ENCODE measurements at regions not wholly inside any gene's neighbourhood (a gene's known extent, or its start where the extent isn't known, plus 50 kb on each side); places are given as distances from the start of the nearest gene placed in this dataset.
"Not testable (repeated sequence)": the region's sequence is repeated elsewhere in the genome, so short reads cannot be mapped to it uniquely, and the experiment has no call there.

GRCh38 chr5:93978222-93978621, 236.8 kb upstream of the POU5F2 start:
- no peak overlapping the region for H3K4me3 Mint-ChIP-seq
- no peaks in the 10 kb centered on the region for H3K4me1 Mint-ChIP-seq
- intact Hi-C loops (cut with DNase I, micrococcal nuclease) = no loop called here
- no peaks in the 10 kb centered on the region for H3K27me3 Mint-ChIP-seq
- CTCF ChIA-PET = no interaction called here
- POLR2A ChIA-PET = no interaction called here
- no peak for ATAC-seq
- H3K9me3 Mint-ChIP-seq (ENCODE audit: low read depth) = peaks cover 34% of the 10 kb centered on the region
- H3K36me3 Mint-ChIP-seq (ENCODE audit: low read depth) = peaks cover 44% of the 10 kb centered on the region
- no peak for DNase-seq
- no peak overlapping the region for H3K27ac Mint-ChIP-seq

GRCh38 chr5:93967923-93968322, 226.5 kb upstream of the POU5F2 start:
- Mint-ChIP-seq H3K27me3 (no peaks in the 10 kb centered on the region), H3K4me3 (no peak overlapping the region), H3K36me3 (ENCODE audit: low read depth) (peaks cover 23% of the 10 kb centered on the region), H3K4me1 (no peaks in the 10 kb centered on the region), H3K27ac (no peak overlapping the region), H3K9me3 (ENCODE audit: low read depth) (no peaks in the 10 kb centered on the region)
- ChIA-PET CTCF (no interaction called here), POLR2A (no interaction called here)
- intact Hi-C loops (cut with DNase I, micrococcal nuclease) = no loop called here
- DNase-seq (no peak), ATAC-seq (no peak)

DNA sequence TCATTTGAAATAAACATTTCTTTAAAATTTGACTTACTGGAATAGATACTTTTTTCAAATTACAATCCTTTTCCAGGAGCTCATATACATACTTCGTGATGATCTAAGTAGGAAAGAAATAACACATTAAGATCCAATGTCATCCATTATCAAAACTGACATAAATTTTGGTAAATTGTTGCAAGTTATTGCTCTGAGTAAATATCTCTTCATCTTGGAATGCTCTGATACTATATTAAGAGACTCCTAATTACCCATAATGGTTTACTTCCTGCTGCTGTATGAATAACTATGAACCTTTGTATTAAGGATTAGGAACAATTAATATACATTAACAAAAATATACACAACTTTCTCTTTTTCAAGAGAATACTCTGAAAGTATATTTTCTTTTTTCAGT, 223.0 kb upstream of the POU5F2 start:
- Mint-ChIP-seq H3K9me3 (ENCODE audit: low read depth) (no peaks in the 10 kb centered on the region), H3K36me3 (ENCODE audit: low read depth) (peaks cover 19% of the 10 kb centered on the region), H3K27ac (no peak overlapping the region), H3K27me3 (no peaks in the 10 kb centered on the region), H3K4me3 (no peak overlapping the region), H3K4me1 (no peaks in the 10 kb centered on the region)
- CTCF ChIA-PET = no interaction called here
- POLR2A ChIA-PET = no interaction called here
- ATAC-seq (no peak), DNase-seq (no peak)
- intact Hi-C loops (cut with DNase I, micrococcal nuclease) = no loop called here

DNA sequence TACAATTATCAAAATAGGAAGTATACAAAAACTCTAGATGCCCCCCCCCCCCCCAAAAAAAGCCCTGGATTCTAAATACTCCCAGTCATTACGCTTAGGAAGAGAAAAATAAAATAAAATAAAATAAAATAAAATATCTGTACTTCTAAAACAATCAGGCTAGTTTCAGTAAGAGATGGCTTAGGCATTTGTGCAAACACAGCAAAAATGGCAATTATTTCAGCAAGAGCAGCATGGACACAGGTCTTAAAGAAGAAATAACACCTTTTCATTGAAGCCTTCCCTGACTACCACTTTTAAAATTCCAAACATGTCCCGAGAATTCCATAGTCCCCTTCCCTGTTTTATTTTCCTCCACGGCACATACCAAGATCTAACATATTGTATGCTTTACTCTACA, 218.6 kb upstream of the POU5F2 start:
- POLR2A ChIA-PET = no interaction called here
- DNase-seq = no peak
- Mint-ChIP-seq H3K4me1 (no peaks in the 10 kb centered on the region), H3K9me3 (ENCODE audit: low read depth) (no peaks in the 10 kb centered on the region), H3K27me3 (no peaks in the 10 kb centered on the region), H3K36me3 (ENCODE audit: low read depth) (peaks cover 20% of the 10 kb centered on the region), H3K27ac (no peak overlapping the region), H3K4me3 (no peak overlapping the region)
- intact Hi-C loops (cut with DNase I, micrococcal nuclease) = no loop called here
- CTCF ChIA-PET = no interaction called here
- no peak for ATAC-seq

- no peaks in the 10 kb centered on the region for H3K4me1 Mint-ChIP-seq
- intact Hi-C loops (cut with DNase I, micrococcal nuclease) = no loop called here
- no peak for DNase-seq
- no peak overlapping the region for H3K27ac Mint-ChIP-seq
- peaks cover 36% of the 10 kb centered on the region for H3K36me3 Mint-ChIP-seq (ENCODE audit: low read depth)
- H3K4me3 Mint-ChIP-seq = no peak overlapping the region
- no peak for ATAC-seq
- no peaks in the 10 kb centered on the region for H3K27me3 Mint-ChIP-seq
- ChIA-PET POLR2A (no interaction called here), CTCF (no interaction called here)
- H3K9me3 Mint-ChIP-seq (ENCODE audit: low read depth) = peaks cover 2% of the 10 kb centered on the region
Observed at GRCh38 chr5:93956006-93956405, 214.6 kb upstream of the POU5F2 start.

DNA sequence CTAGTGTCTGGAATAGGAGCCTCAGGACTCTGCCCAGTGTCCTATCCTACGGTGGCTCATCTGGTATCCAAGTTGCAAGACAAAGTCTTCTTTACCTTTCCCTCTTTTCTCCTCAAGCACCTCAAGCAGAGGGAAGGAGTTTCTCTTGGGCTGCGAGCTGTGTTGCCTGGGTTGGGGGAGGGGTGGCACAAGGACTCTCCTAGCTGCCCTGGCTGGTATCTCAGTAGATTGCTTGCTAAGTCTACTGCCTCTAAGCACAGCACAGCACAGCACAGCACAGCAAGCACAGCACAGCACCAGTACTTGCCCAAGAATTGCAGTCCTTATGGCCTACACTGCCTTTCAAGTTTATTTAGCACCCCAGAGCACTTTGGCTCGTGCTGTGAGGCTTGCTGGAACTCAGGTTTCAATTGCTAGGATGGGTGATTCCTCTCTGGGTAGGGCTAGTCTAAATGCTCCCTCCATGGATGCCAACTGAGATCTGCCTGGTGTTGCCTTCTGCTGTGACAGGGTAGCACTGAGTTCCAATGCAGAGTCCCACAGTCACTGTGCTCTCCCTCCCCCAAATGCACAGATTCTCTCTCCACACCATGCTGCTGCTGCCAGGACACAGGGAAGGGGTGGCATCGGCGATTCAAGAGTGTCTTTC, 213.1 kb upstream of the POU5F2 start:
- intact Hi-C loops (cut with DNase I, micrococcal nuclease) = no loop called here
- Mint-ChIP-seq H3K36me3 (ENCODE audit: low read depth) (peaks cover 37% of the 10 kb centered on the region), H3K27ac (no peak overlapping the region), H3K27me3 (no peaks in the 10 kb centered on the region), H3K4me1 (no peaks in the 10 kb centered on the region), H3K4me3 (no peak overlapping the region), H3K9me3 (ENCODE audit: low read depth) (peaks cover 6% of the 10 kb centered on the region)
- POLR2A ChIA-PET = no interaction called here
- ATAC-seq (no peak), DNase-seq (no peak)
- CTCF ChIA-PET = no interaction called here

- no peak overlapping the region for H3K4me3 Mint-ChIP-seq
- H3K27ac Mint-ChIP-seq = no peak overlapping the region
- DNase-seq = no peak
- ATAC-seq = no peak
- peaks cover 10% of the 10 kb centered on the region for H3K9me3 Mint-ChIP-seq (ENCODE audit: low read depth)
- ChIA-PET CTCF (no interaction called here), POLR2A (no interaction called here)
- H3K36me3 Mint-ChIP-seq (ENCODE audit: low read depth) = peaks cover 38% of the 10 kb centered on the region
- intact Hi-C loops (cut with DNase I, micrococcal nuclease) = no loop called here
- H3K27me3 Mint-ChIP-seq = no peaks in the 10 kb centered on the region
- H3K4me1 Mint-ChIP-seq = no peaks in the 10 kb centered on the region
Observed at GRCh38 chr5:93953442-93953841, 212.0 kb upstream of the POU5F2 start.

DNA sequence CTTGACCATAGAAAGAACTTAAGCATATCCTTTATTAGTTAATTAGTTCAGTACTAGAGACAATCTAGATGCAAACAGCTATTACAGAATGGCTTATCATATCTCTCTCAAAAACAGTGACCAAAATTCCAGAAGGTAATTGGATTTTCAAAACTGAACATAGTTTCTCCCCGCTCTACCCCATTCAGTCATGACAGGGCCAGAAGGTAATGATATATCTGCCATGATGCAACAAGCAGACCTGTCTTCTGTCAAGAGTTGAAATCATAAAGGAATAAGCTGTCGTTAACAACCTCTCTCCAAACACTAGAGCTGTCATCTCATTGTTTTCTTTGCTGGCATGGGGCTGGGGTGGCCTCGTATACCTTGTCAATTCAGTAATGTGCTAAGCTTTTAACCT, 200.5 kb upstream of the POU5F2 start:
- Mint-ChIP-seq H3K4me3 (no peak overlapping the region), H3K4me1 (peaks cover 11% of the 10 kb centered on the region), H3K36me3 (ENCODE audit: low read depth) (no peaks in the 10 kb centered on the region), H3K9me3 (ENCODE audit: low read depth) (no peaks in the 10 kb centered on the region), H3K27me3 (no peaks in the 10 kb centered on the region), H3K27ac (no peak overlapping the region)
- CTCF ChIA-PET = no interaction called here
- intact Hi-C loops (cut with DNase I, micrococcal nuclease) = no loop called here
- no peak for ATAC-seq
- POLR2A ChIA-PET = no interaction called here
- DNase-seq = no peak

DNA sequence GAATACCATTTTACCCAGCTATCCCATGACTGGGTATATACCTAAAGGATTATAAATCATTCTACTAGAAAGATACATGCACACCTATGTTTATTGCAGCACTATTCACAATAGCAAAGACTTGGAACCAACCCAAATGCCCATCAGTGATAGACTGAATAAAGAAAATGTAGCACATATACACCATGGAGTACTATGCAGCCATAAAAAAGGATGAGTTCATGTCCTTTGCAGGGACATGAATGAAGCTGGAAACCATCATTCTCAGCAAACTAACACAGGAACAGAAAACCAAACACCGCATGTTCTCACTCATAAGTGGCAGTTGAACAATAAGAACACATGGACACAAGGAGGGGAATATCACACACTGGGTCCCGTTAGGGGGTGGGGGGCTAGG, 191.9 kb upstream of the POU5F2 start:
- H3K4me1 Mint-ChIP-seq; DNase-seq; POLR2A ChIA-PET; H3K4me3 Mint-ChIP-seq; H3K27me3 Mint-ChIP-seq; H3K9me3 Mint-ChIP-seq (ENCODE audit: low read depth); H3K27ac Mint-ChIP-seq; intact Hi-C loops (cut with DNase I, micrococcal nuclease); ATAC-seq: not testable (repeated sequence)
- CTCF ChIA-PET = interaction anchor here (0.9 kb wide), 1 partner anchor 40 kb away, joined by 3 read pairs; no protein-coding TSS in a partner anchor
- peaks cover 22% of the 10 kb centered on the region for H3K36me3 Mint-ChIP-seq (ENCODE audit: low read depth)

GRCh38 chr5:93930098-93930497, 188.7 kb upstream of the POU5F2 start:
- CTCF ChIA-PET = no interaction called here
- H3K27ac Mint-ChIP-seq = no peak overlapping the region
- H3K4me1 Mint-ChIP-seq = no peaks in the 10 kb centered on the region
- intact Hi-C loops (cut with DNase I, micrococcal nuclease) = no loop called here
- POLR2A ChIA-PET = no interaction called here
- H3K4me3 Mint-ChIP-seq = no peak overlapping the region
- H3K27me3 Mint-ChIP-seq = no peaks in the 10 kb centered on the region
- H3K36me3 Mint-ChIP-seq (ENCODE audit: low read depth) = peaks cover 25% of the 10 kb centered on the region
- no peaks in the 10 kb centered on the region for H3K9me3 Mint-ChIP-seq (ENCODE audit: low read depth)
- DNase-seq (no peak), ATAC-seq (no peak)

- no peak overlapping the region for H3K4me3 Mint-ChIP-seq
- H3K27me3 Mint-ChIP-seq = no peaks in the 10 kb centered on the region
- no peaks in the 10 kb centered on the region for H3K4me1 Mint-ChIP-seq
- POLR2A ChIA-PET = no interaction called here
- no peaks in the 10 kb centered on the region for H3K9me3 Mint-ChIP-seq (ENCODE audit: low read depth)
- ATAC-seq (no peak), DNase-seq (no peak)
- peaks cover 18% of the 10 kb centered on the region for H3K36me3 Mint-ChIP-seq (ENCODE audit: low read depth)
- CTCF ChIA-PET = no interaction called here
- intact Hi-C loops (cut with DNase I, micrococcal nuclease) = no loop called here
- no peak overlapping the region for H3K27ac Mint-ChIP-seq
Observed at GRCh38 chr5:93929131-93929530, 187.7 kb upstream of the POU5F2 start.

- Mint-ChIP-seq H3K27ac (no peak overlapping the region), H3K27me3 (no peaks in the 10 kb centered on the region), H3K4me1 (no peaks in the 10 kb centered on the region), H3K9me3 (ENCODE audit: low read depth) (no peaks in the 10 kb centered on the region), H3K4me3 (no peak overlapping the region), H3K36me3 (ENCODE audit: low read depth) (peaks cover 6% of the 10 kb centered on the region)
- ChIA-PET POLR2A (no interaction called here), CTCF (interaction anchor here (0.7 to 2.4 kb wide), 2 partner anchors 11 to 567 kb away, joined by 3 to 7 read pairs; no protein-coding TSS in a partner anchor)
- DNase-seq = no peak
- intact Hi-C loops (cut with DNase I, micrococcal nuclease) = no loop called here
- ATAC-seq = no peak
Observed at GRCh38 chr5:93926831-93927620, 185.6 kb upstream of the POU5F2 start.

All from activated CD4-positive, alpha-beta T cell treated with anti-CD3 and anti-CD28 coated beads for 36 hours (primary cell).